Trophoblast cell (in vitro differentiated cells and primary cell): ENCODE measurements at regions not wholly inside any gene's neighbourhood (a gene's known extent, or its start where the extent isn't known, plus 50 kb on each side); places are given as distances from the start of the nearest gene placed in this dataset.

Source experiments
- DNase-seq, 2 donors: peaks; one replicate each; pipeline ENCODE4 v3.0.0-alpha.2; 2016
- H2AFZ ChIP-seq: 2 replicates; pipeline ENCODE4 v1.6.1; 2013; ENCODE audit warnings: low read length, moderate library complexity, mild to moderate bottlenecking; ENCODE audit not compliant: insufficient read depth, poor library complexity
- H2AK5ac ChIP-seq: 2 replicates; pipeline ENCODE4 v1.6.1; 2013; ENCODE audit warnings: mild to moderate bottlenecking, low read length
- H2BK120ac ChIP-seq: 2 replicates; pipeline ENCODE4 v1.6.1; 2013; ENCODE audit warnings: low read length, mild to moderate bottlenecking, moderate library complexity; ENCODE audit not compliant: insufficient read depth, poor library complexity
- H2BK12ac ChIP-seq: 2 replicates; pipeline ENCODE4 v1.6.1; 2013; ENCODE audit warnings: mild to moderate bottlenecking, low read length, moderate library complexity
- H2BK5ac ChIP-seq: 2 replicates; pipeline ENCODE4 v1.6.1; 2013; ENCODE audit warnings: low read length, low read depth, moderate library complexity, mild to moderate bottlenecking; ENCODE audit not compliant: poor library complexity
- H3K14ac ChIP-seq: 2 replicates; pipeline ENCODE4 v1.6.1; 2013; ENCODE audit warnings: mild to moderate bottlenecking, low read length
- H3K18ac ChIP-seq: 2 replicates; pipeline ENCODE4 v1.6.1; 2013; ENCODE audit warnings: mild to moderate bottlenecking, low read length
- H3K23ac ChIP-seq: 2 replicates; pipeline ENCODE4 v1.6.1; 2013; ENCODE audit warnings: low read length
- H3K27ac ChIP-seq: 2 replicates; pipeline ENCODE4 v1.5.1; 2013; ENCODE audit warnings: low read depth, mild to moderate bottlenecking, inconsistent platforms, low read length, moderate library complexity
- H3K27me3 ChIP-seq: 2 replicates; pipeline ENCODE4 v1.6.1; 2013; ENCODE audit warnings: inconsistent platforms, mild to moderate bottlenecking, low read length, moderate library complexity; ENCODE audit not compliant: insufficient read depth
- H3K36me3 ChIP-seq, 2 experiments: 1 replicate in 1 of 2; 2 replicates in 1 of 2; pipeline ENCODE4 v1.6.1; 2013; ENCODE audit warnings: low read length in 2 of 2, mild to moderate bottlenecking in 2 of 2, moderate library complexity in 1 of 2; ENCODE audit not compliant: insufficient read depth in 2 of 2, control insufficient read depth in 1 of 2
- H3K4ac ChIP-seq: 2 replicates; pipeline ENCODE4 v1.6.1; 2013; ENCODE audit warnings: low read depth, mild to moderate bottlenecking, low read length, moderate library complexity
- H3K4me1 ChIP-seq, 2 experiments: 1 replicate in 1 of 2; 2 replicates in 1 of 2; pipeline ENCODE4 v1.6.1; 2013; ENCODE audit warnings: low read length in 2 of 2, mild to moderate bottlenecking in 2 of 2, moderate library complexity in 1 of 2; ENCODE audit not compliant: insufficient read depth in 2 of 2, control insufficient read depth in 1 of 2
- H3K4me2 ChIP-seq: 2 replicates; pipeline ENCODE4 v1.6.1; 2013; ENCODE audit warnings: inconsistent platforms, mild to moderate bottlenecking, low read length, moderate library complexity
- H3K4me3 ChIP-seq: 2 replicates; pipeline ENCODE4 v1.5.1; 2013; ENCODE audit warnings: mild to moderate bottlenecking, low read depth, low read length, inconsistent platforms
- H3K79me1 ChIP-seq: one replicate; pipeline ENCODE4 v1.6.1; 2013; ENCODE audit warnings: low read length
- H3K79me2 ChIP-seq: 2 replicates; pipeline ENCODE4 v1.6.1; 2013; ENCODE audit warnings: low read length, mild to moderate bottlenecking; ENCODE audit not compliant: control insufficient read depth, insufficient read depth, poor library complexity
- H3K9ac ChIP-seq: 2 replicates; pipeline ENCODE4 v1.6.1; 2013; ENCODE audit warnings: mild to moderate bottlenecking, low read length
- H3K9me3 ChIP-seq: 2 replicates; pipeline ENCODE4 v1.6.1; 2013; ENCODE audit warnings: low read depth, mild to moderate bottlenecking, control low read depth, inconsistent platforms, low read length; ENCODE audit not compliant: insufficient read depth
- H4K12ac ChIP-seq: 2 replicates; pipeline ENCODE4 v1.6.1; 2013; ENCODE audit warnings: low read depth, mild to moderate bottlenecking, low read length, moderate library complexity
- H4K8ac ChIP-seq: 2 replicates; pipeline ENCODE4 v1.6.1; 2013; ENCODE audit warnings: low read depth, mild to moderate bottlenecking, low read length, moderate library complexity
- H4K91ac ChIP-seq: one replicate; pipeline ENCODE4 v1.6.1; 2013; ENCODE audit warnings: low read depth, mild to moderate bottlenecking, low read length, moderate library complexity
- WGBS: extraction: QIAGEN DNeasy Blood & Tissue Kit; methylation state at CpG from one replicate; pipeline ENCODE4 v1.1.7; 2013; ENCODE audit warnings: missing lambda C conversion rate; ENCODE audit not compliant: insufficient read length, insufficient coverage; ENCODE audit errors: extremely low coverage; 5-methylcytosine and 5-hydroxymethylcytosine counted together

DNA sequence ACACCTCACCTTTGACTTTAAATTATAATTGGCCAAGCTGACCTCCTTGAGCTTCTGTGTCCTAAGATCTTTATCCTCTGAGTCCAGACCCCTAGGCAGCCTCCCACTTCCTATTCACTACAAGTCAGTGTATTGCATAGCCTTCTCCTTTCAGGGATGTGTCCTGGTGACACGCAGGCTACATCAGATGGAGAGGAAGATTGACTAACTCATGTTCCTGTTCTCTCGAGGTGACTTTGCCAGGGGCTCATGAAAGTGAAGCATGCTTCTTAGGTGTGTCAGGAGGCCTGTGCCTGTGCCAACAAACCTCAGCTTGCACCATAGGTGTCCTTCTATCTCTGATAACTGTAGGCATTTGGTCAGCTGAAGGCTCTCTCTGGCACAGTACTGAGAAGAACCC, 195.7 kb upstream of the HS3ST1 start:
- Histone ChIP-seq H3K79me2 (no peaks in the 10 kb centered on the region), H3K4me1 (no peaks in the 10 kb centered on the region), H2AK5ac (no peak overlapping the region), H3K27me3 (no peaks in the 10 kb centered on the region), H4K8ac (no peak overlapping the region), H3K4ac (no peak overlapping the region), H3K9me3 (no peaks in the 10 kb centered on the region), H3K79me1 (peaks cover 2% of the 10 kb centered on the region), H2AFZ (no peak overlapping the region), H2BK12ac (no peak overlapping the region), H3K4me2 (no peak overlapping the region), H3K27ac (no peak overlapping the region), H3K18ac (no peak overlapping the region), H3K36me3 (no peaks in the 10 kb centered on the region), H2BK5ac (no peak overlapping the region), H3K9ac (no peak overlapping the region), H3K14ac (no peak overlapping the region), H3K4me3 (no peak overlapping the region), H4K12ac (no peak overlapping the region), H4K91ac (no peak overlapping the region), H2BK120ac (no peak overlapping the region), H3K23ac (no peak overlapping the region)
- peak; percentile 21 to 59 for DNase-seq
- no CpG with 5 or more reads among the region's 2 CpGs for WGBS

DNA sequence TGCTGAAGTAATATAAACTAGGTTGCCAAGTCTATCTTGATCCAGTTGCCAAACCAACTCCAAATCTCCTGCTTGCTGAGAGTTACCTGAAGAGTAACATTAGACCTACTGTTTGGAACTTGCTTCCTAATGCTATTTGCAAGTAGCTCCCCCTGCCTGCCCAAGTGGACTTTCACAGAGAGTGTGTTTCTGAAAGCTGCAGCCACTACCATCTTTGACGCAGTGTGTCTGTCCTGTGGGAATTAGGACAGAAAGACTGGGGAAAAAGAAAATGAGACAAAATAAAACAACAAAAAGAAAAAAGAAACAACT, 195.0 kb upstream of the HS3ST1 start:
- DNase-seq, result peak; percentile 20 to 46
- Histone ChIP-seq H4K8ac (no peak overlapping the region), H3K4me2 (no peak overlapping the region), H2BK5ac (no peak overlapping the region), H3K9ac (no peak overlapping the region), H4K91ac (no peak overlapping the region), H3K9me3 (no peaks in the 10 kb centered on the region), H2BK120ac (no peak overlapping the region), H3K4me3 (no peak overlapping the region), H3K14ac (no peak overlapping the region), H2AK5ac (no peak overlapping the region), H2AFZ (no peak overlapping the region), H3K27ac (no peak overlapping the region), H3K79me2 (no peaks in the 10 kb centered on the region), H2BK12ac (no peak overlapping the region), H3K36me3 (no peaks in the 10 kb centered on the region), H3K27me3 (no peaks in the 10 kb centered on the region), H3K79me1 (peaks cover 2% of the 10 kb centered on the region), H3K4ac (no peak overlapping the region), H3K18ac (no peak overlapping the region), H3K23ac (no peak overlapping the region), H4K12ac (no peak overlapping the region), H3K4me1 (no peaks in the 10 kb centered on the region)
- no CpG with 5 or more reads among the region's 1 CpG for WGBS

DNA sequence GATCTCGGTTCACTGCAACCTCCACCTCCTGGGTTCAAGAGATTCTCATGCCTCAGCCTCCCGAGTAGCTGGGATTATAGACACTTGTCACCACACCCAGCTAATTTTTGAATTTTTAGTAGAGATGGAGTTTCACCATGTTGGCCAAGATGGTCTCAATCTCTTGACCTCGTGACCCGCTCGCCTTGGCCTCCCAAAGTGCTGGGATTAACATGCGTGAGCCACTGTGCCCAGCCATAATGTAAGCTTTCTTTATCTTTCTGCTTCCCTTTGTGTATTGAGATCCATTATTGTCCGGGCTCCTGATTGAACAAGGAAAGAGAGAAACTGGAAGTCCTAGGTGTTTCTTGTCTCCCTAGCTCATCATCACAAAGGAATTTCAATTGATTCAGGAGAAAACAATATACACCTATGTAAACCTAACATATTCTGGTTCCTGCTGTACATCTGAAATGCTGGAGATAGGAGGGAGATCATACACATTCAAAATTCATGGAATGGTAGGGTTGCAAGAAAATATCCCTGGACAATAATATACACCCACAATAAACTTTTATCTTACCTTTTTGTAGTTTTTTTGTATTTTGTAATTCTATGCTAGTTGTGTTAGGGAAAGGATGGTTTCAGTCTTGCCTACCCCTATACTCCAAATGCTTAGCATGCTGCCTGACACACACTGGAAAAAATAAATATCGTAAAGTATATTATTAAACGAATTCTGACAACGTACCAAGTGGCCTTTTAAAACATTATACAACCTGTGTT, 194.4 kb upstream of the HS3ST1 start:
- no peak overlapping the region for H4K8ac ChIP-seq
- no peak overlapping the region for H3K27ac ChIP-seq
- H2AFZ ChIP-seq, result no peak overlapping the region
- H3K9ac ChIP-seq, result no peak overlapping the region
- WGBS, result no CpG with 5 or more reads among the region's 10 CpGs
- no peaks in the 10 kb centered on the region for H3K9me3 ChIP-seq
- no peak overlapping the region for H3K18ac ChIP-seq
- no peak overlapping the region for H2BK5ac ChIP-seq
- peaks cover 2% of the 10 kb centered on the region for H3K79me1 ChIP-seq
- no peak for DNase-seq
- no peaks in the 10 kb centered on the region for H3K27me3 ChIP-seq
- H4K12ac ChIP-seq, result no peak overlapping the region
- H2BK120ac ChIP-seq, result no peak overlapping the region
- H3K4me1 ChIP-seq, result no peaks in the 10 kb centered on the region
- no peaks in the 10 kb centered on the region for H3K36me3 ChIP-seq
- H3K4me2 ChIP-seq, result no peak overlapping the region
- no peak overlapping the region for H3K4me3 ChIP-seq
- no peak overlapping the region for H2BK12ac ChIP-seq
- no peak overlapping the region for H3K23ac ChIP-seq
- no peak overlapping the region for H3K14ac ChIP-seq
- H3K4ac ChIP-seq, result no peak overlapping the region
- H4K91ac ChIP-seq, result no peak overlapping the region
- no peak overlapping the region for H2AK5ac ChIP-seq
- no peaks in the 10 kb centered on the region for H3K79me2 ChIP-seq

DNA sequence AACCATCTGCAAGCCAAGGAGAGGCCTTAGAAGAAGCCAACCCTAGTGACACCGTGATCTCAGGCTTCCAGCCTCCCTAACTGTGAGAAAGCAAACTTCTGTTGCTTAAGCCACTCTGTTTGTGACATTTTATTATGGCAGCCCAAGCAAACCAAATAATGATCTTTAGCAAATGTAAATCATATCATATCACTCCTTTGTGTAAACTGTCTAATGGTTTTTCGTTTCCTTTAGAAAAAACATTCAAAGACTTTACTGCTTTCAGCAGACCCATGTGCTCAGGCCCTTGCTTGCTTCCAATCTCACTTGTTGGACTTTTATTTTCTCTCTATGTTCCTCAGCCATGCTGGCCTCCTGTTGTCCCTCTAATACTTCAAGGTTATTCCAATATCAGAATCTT, 192.2 kb upstream of the HS3ST1 start:
- H3K79me2 ChIP-seq, result no peaks in the 10 kb centered on the region
- H3K9ac ChIP-seq, result no peak overlapping the region
- no peak overlapping the region for H4K91ac ChIP-seq
- H2AFZ ChIP-seq, result no peak overlapping the region
- H3K14ac ChIP-seq, result no peak overlapping the region
- no peak overlapping the region for H3K27ac ChIP-seq
- WGBS, result no CpG with 5 or more reads among the region's 2 CpGs
- no peak overlapping the region for H3K18ac ChIP-seq
- no peak overlapping the region for H2AK5ac ChIP-seq
- no peak overlapping the region for H3K4me2 ChIP-seq
- no peaks in the 10 kb centered on the region for H3K27me3 ChIP-seq
- peaks cover 3% of the 10 kb centered on the region for H3K79me1 ChIP-seq
- H4K8ac ChIP-seq, result no peak overlapping the region
- H3K4me3 ChIP-seq, result no peak overlapping the region
- no peak for DNase-seq
- no peak overlapping the region for H2BK12ac ChIP-seq
- H2BK5ac ChIP-seq, result no peak overlapping the region
- no peaks in the 10 kb centered on the region for H3K36me3 ChIP-seq
- H3K9me3 ChIP-seq, result no peaks in the 10 kb centered on the region
- H3K4me1 ChIP-seq, result no peaks in the 10 kb centered on the region
- H4K12ac ChIP-seq, result no peak overlapping the region
- no peak overlapping the region for H2BK120ac ChIP-seq
- no peak overlapping the region for H3K4ac ChIP-seq
- H3K23ac ChIP-seq, result no peak overlapping the region
